ENCODE measurements at regions not wholly inside any gene's neighbourhood (a gene's known extent, or its start where the extent isn't known, plus 50 kb on each side); places are given as distances from the start of the nearest gene placed in this dataset.

DNA sequence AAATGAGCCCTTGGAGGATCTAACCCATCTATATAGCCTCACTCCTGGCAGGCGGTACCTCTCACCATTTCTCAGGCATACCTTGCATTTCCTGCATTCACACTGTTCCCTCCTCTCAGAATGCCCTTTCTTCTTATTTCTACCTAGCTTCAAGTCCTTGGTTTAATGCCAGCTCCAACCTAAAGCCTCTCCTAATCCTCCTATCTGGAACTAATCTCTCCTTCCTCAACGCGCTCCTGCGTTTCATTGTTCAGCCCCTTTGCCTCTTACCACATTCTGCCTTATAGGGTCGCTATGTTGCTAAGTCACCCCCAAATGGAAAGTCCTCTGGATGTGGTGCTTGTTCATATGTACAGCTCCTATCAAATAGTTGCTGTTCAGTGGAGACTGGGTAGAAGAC is 288.5 kb upstream of the TUT7 start:
- intact Hi-C loops (cut with micrococcal nuclease): no loop called here
- H3K4me1 ChIP-seq (ENCODE audit: insufficient read depth, low read length): no peaks in the 10 kb centered on the region
- no peaks in the 10 kb centered on the region for H3K9me2 ChIP-seq (replicated peaks; ENCODE audit: low read length)
- BruUV-seq (replicated peaks): no TSS peak
- ChIA-PET POLR2A (ENCODE audit: unreplicated experiment) (no interaction called here), CTCF (no interaction called here)
- no peak overlapping the region for H3K4me3 ChIP-seq (ENCODE audit: low read length)
- H3F3A ChIP-seq (ENCODE audit: low read length, unreplicated experiment): no peaks in the 10 kb centered on the region
- no peaks in the 10 kb centered on the region for H4K20me1 ChIP-seq (ENCODE audit: low read length)
- no peaks in the 10 kb centered on the region for H3K9me3 ChIP-seq (ENCODE audit: low read length)
- H3K79me2 ChIP-seq (ENCODE audit: low read length): no peaks in the 10 kb centered on the region
- ATAC-seq (no peak), DNase-seq (no peak)
- H3K9ac ChIP-seq (ENCODE audit: low read length): no peak overlapping the region
- no peaks in the 10 kb centered on the region for H3K27me3 ChIP-seq (ENCODE audit: low read length)
- H2AFZ ChIP-seq (ENCODE audit: low read length): no peak overlapping the region
- no peak overlapping the region for H3K4me2 ChIP-seq (ENCODE audit: low read length)
- H3K36me3 ChIP-seq (ENCODE audit: low read depth, low read length): no peaks in the 10 kb centered on the region
- TF ChIP-seq EZH2phosphoT487 (IDR thresholded peaks at IDR 0.05; ENCODE audit: borderline replicate concordance, low read length): no peak
- TF ChIP-seq EZH2 (IDR thresholded peaks at IDR 0.05; ENCODE audit: low read length, unreplicated experiment): no peak
- TF ChIP-seq, protein P1, sequence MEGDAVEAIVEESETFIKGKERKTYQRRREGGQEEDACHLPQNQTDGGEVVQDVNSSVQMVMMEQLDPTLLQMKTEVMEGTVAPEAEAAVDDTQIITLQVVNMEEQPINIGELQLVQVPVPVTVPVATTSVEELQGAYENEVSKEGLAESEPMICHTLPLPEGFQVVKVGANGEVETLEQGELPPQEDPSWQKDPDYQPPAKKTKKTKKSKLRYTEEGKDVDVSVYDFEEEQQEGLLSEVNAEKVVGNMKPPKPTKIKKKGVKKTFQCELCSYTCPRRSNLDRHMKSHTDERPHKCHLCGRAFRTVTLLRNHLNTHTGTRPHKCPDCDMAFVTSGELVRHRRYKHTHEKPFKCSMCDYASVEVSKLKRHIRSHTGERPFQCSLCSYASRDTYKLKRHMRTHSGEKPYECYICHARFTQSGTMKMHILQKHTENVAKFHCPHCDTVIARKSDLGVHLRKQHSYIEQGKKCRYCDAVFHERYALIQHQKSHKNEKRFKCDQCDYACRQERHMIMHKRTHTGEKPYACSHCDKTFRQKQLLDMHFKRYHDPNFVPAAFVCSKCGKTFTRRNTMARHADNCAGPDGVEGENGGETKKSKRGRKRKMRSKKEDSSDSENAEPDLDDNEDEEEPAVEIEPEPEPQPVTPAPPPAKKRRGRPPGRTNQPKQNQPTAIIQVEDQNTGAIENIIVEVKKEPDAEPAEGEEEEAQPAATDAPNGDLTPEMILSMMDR (conservative IDR thresholded peaks at IDR 0.05; ENCODE audit: low read depth, low read length): no peak
- H3K27ac ChIP-seq (ENCODE audit: low read length): no peak overlapping the region

DNA sequence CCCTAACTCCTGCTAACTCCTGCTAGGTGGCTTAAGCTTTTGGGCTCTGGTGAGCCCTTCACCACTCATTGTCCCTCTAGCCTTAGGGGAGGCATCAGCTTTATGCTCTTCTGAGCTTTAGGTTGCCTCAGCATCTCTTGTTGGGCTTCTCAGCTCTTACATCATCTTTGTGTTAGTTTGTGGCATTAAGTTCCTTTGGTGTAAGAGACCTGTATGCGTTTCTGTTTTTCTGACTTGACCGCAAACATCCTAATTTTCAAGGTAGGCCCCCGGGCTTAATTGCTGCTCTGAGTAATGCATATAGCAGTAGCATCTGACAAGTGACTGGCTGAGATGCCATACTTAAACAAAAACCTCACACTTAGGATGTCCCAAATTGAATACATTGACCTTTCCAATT is 287.8 kb upstream of the TUT7 start:
- Histone ChIP-seq H3K9me3 (ENCODE audit: low read length) (no peaks in the 10 kb centered on the region), H4K20me1 (ENCODE audit: low read length) (no peaks in the 10 kb centered on the region), H3K4me3 (ENCODE audit: low read length) (no peak overlapping the region), H3K36me3 (ENCODE audit: low read depth, low read length) (no peaks in the 10 kb centered on the region), H3K4me1 (ENCODE audit: insufficient read depth, low read length) (no peaks in the 10 kb centered on the region), H3K27me3 (ENCODE audit: low read length) (no peaks in the 10 kb centered on the region), H3K4me2 (ENCODE audit: low read length) (no peak overlapping the region), H3K9ac (ENCODE audit: low read length) (no peak overlapping the region), H3F3A (ENCODE audit: low read length, unreplicated experiment) (no peaks in the 10 kb centered on the region), H3K9me2 (replicated peaks; ENCODE audit: low read length) (no peaks in the 10 kb centered on the region), H3K79me2 (ENCODE audit: low read length) (no peaks in the 10 kb centered on the region), H2AFZ (ENCODE audit: low read length) (no peak overlapping the region), H3K27ac (ENCODE audit: low read length) (no peak overlapping the region)
- intact Hi-C loops (cut with micrococcal nuclease): no loop called here
- DNase-seq (no peak), ATAC-seq (no peak)
- CTCF ChIA-PET: no interaction called here
- TF ChIP-seq EZH2 (IDR thresholded peaks at IDR 0.05; ENCODE audit: low read length, unreplicated experiment): no peak
- TF ChIP-seq, protein P1 (conservative IDR thresholded peaks at IDR 0.05; ENCODE audit: low read depth, low read length): no peak
- TF ChIP-seq EZH2phosphoT487 (IDR thresholded peaks at IDR 0.05; ENCODE audit: borderline replicate concordance, low read length): no peak
- no TSS peak for BruUV-seq (replicated peaks)
- POLR2A ChIA-PET (ENCODE audit: unreplicated experiment): no interaction called here

DNA sequence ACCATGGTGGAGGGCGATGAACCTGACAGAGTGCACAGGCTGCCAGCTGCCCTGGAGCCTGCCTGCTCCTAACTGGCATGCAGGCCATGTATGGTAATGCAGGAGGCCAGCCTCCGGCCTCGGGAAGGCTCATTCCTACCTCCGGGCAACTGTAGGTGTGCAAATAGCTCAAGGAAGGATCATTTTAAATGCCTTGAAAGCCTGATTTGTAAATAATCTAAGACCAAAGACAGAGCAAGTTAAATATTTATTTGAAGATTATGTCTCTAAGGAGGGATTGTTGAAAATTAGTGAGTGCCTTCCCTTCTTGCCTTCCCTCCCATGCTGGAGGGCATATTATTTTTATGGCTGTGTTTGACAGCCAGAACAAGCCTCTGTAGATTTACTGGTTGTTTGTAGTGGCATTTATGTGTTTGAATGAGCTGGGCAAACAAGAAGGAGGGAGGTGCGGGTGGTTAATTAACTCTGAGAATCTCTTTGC is 285.7 kb upstream of the TUT7 start:
- Histone ChIP-seq H3K9me3 (ENCODE audit: low read length) (no peaks in the 10 kb centered on the region), H3K9ac (ENCODE audit: low read length) (no peak overlapping the region), H3K36me3 (ENCODE audit: low read depth, low read length) (no peaks in the 10 kb centered on the region), H3K27ac (ENCODE audit: low read length) (no peak overlapping the region), H3K4me3 (ENCODE audit: low read length) (no peak overlapping the region), H3K79me2 (ENCODE audit: low read length) (no peaks in the 10 kb centered on the region), H4K20me1 (ENCODE audit: low read length) (no peaks in the 10 kb centered on the region), H3F3A (ENCODE audit: low read length, unreplicated experiment) (no peaks in the 10 kb centered on the region), H2AFZ (ENCODE audit: low read length) (no peak overlapping the region), H3K9me2 (replicated peaks; ENCODE audit: low read length) (no peaks in the 10 kb centered on the region), H3K4me1 (ENCODE audit: insufficient read depth, low read length) (no peaks in the 10 kb centered on the region), H3K27me3 (ENCODE audit: low read length) (no peaks in the 10 kb centered on the region), H3K4me2 (ENCODE audit: low read length) (no peak overlapping the region)
- ATAC-seq: no peak
- TF ChIP-seq, protein P1 (conservative IDR thresholded peaks at IDR 0.05; ENCODE audit: low read depth, low read length): no peak
- TF ChIP-seq EZH2 (IDR thresholded peaks at IDR 0.05; ENCODE audit: low read length, unreplicated experiment) (no peak), EZH2phosphoT487 (IDR thresholded peaks at IDR 0.05; ENCODE audit: borderline replicate concordance, low read length) (no peak)
- POLR2A ChIA-PET (ENCODE audit: unreplicated experiment): no interaction called here
- CTCF ChIA-PET: no interaction called here
- DNase-seq: peak; percentile 14
- no TSS peak for BruUV-seq (replicated peaks)
- intact Hi-C loops (cut with micrococcal nuclease): no loop called here

Data from PC-3 (cell line).